ENCODE measurements at regions not wholly inside any gene's neighbourhood (a gene's known extent, or its start where the extent isn't known, plus 50 kb on each side); places are given as distances from the start of the nearest gene placed in this dataset.
"Not testable (repeated sequence)": the region's sequence is repeated elsewhere in the genome, so short reads cannot be mapped to it uniquely, and the experiment has no call there.

- H3K56ac ChIP-seq (ENCODE audit: insufficient read length, low read depth, low read length); H3K4me1 Mint-ChIP-seq; H4K91ac ChIP-seq (ENCODE audit: insufficient read length, low read depth, low read length); H3K27me3 Mint-ChIP-seq (ENCODE audit: low read depth); H3K4me1 ChIP-seq (ENCODE audit: insufficient read depth, low read length); H2BK5ac ChIP-seq (ENCODE audit: insufficient read length, low read length); H3K4ac ChIP-seq (ENCODE audit: low read depth, low read length); H3K9ac ChIP-seq (ENCODE audit: extremely low read depth, insufficient read length, low read length); H3T11ph ChIP-seq (ENCODE audit: low read length); H2BK20ac ChIP-seq (ENCODE audit: low read depth, low read length, poor library complexity, severe bottlenecking); H3K27ac ChIP-seq (ENCODE audit: insufficient read length, low read depth, low read length); H3K23ac ChIP-seq (ENCODE audit: insufficient read length, low read depth, low read length); H3K79me2 ChIP-seq (ENCODE audit: insufficient read depth, low read length); H3K36me3 Mint-ChIP-seq (ENCODE audit: insufficient read depth in 1 of 3, low read depth in 3 of 3); H3K27ac Mint-ChIP-seq; H3K23me2 ChIP-seq (ENCODE audit: insufficient read length, low read depth, low read length, poor library complexity, severe bottlenecking); H4K5ac ChIP-seq (ENCODE audit: insufficient read length, low read depth, low read length); H3K79me1 ChIP-seq (ENCODE audit: insufficient read depth, low read depth, low read length, poor library complexity, severe bottlenecking); H4K20me1 ChIP-seq (ENCODE audit: control insufficient read depth, insufficient read depth, insufficient read length); DNase-seq; H2BK120ac ChIP-seq (ENCODE audit: low read depth, low read length, poor library complexity, severe bottlenecking); H3K27me3 ChIP-seq (ENCODE audit: insufficient read depth, low read length); H3K14ac ChIP-seq (ENCODE audit: insufficient read depth, low read length); H3K4me3 Mint-ChIP-seq; H4K8ac ChIP-seq (replicated peaks; ENCODE audit: insufficient read length, low read depth, low read length); H3K18ac ChIP-seq (ENCODE audit: insufficient read length, low read depth, low read length); H2BK15ac ChIP-seq (ENCODE audit: low read depth, low read length); H2AK5ac ChIP-seq (ENCODE audit: insufficient read length, low read length); H2AFZ ChIP-seq (ENCODE audit: low read length); H2BK12ac ChIP-seq (ENCODE audit: insufficient read length, low read depth, low read length); H3K9me3 ChIP-seq (ENCODE audit: control insufficient read depth, low read depth, low read length); H3K4me2 ChIP-seq (ENCODE audit: insufficient read depth, insufficient read length, low read length): not testable (repeated sequence)
- peaks cover 6 to 10% of the 10 kb centered on the region in 2 experiments for H3K9me3 Mint-ChIP-seq
- no CpG with 5 or more reads among the region's 80 CpGs for WGBS (ENCODE audit: extremely low coverage, insufficient read length, low lambda C conversion rate)
Observed at GRCh38 chr22:10699301-10700097, 4828.5 kb upstream of the OR11H1 start.

GRCh38 chr22:10708175-10708574 is 4819.8 kb upstream of the OR11H1 start:
- H3K4me2 ChIP-seq (ENCODE audit: insufficient read depth, insufficient read length, low read length); H3K4ac ChIP-seq (ENCODE audit: low read depth, low read length); H2BK20ac ChIP-seq (ENCODE audit: low read depth, low read length, poor library complexity, severe bottlenecking); H3K18ac ChIP-seq (ENCODE audit: insufficient read length, low read depth, low read length); H2BK120ac ChIP-seq (ENCODE audit: low read depth, low read length, poor library complexity, severe bottlenecking); H4K5ac ChIP-seq (ENCODE audit: insufficient read length, low read depth, low read length); H2AFZ ChIP-seq (ENCODE audit: low read length); H4K20me1 ChIP-seq (ENCODE audit: control insufficient read depth, insufficient read depth, insufficient read length); H3K4me3 Mint-ChIP-seq; H3K23ac ChIP-seq (ENCODE audit: insufficient read length, low read depth, low read length); H3K4me1 Mint-ChIP-seq; H3K27ac Mint-ChIP-seq; H4K91ac ChIP-seq (ENCODE audit: insufficient read length, low read depth, low read length); H2AK5ac ChIP-seq (ENCODE audit: insufficient read length, low read length); H3K9ac ChIP-seq (ENCODE audit: extremely low read depth, insufficient read length, low read length); H3K4me1 ChIP-seq (ENCODE audit: insufficient read depth, low read length); H3K14ac ChIP-seq (ENCODE audit: insufficient read depth, low read length); H3K27me3 ChIP-seq (ENCODE audit: insufficient read depth, low read length); DNase-seq; H2BK5ac ChIP-seq (ENCODE audit: insufficient read length, low read length); H3K27me3 Mint-ChIP-seq (ENCODE audit: low read depth); H3K27ac ChIP-seq (ENCODE audit: insufficient read length, low read depth, low read length); H2BK15ac ChIP-seq (ENCODE audit: low read depth, low read length); H2BK12ac ChIP-seq (ENCODE audit: insufficient read length, low read depth, low read length); H3T11ph ChIP-seq (ENCODE audit: low read length); H3K79me1 ChIP-seq (ENCODE audit: insufficient read depth, low read depth, low read length, poor library complexity, severe bottlenecking); H3K79me2 ChIP-seq (ENCODE audit: insufficient read depth, low read length); H4K8ac ChIP-seq (replicated peaks; ENCODE audit: insufficient read length, low read depth, low read length); H3K56ac ChIP-seq (ENCODE audit: insufficient read length, low read depth, low read length); H3K23me2 ChIP-seq (ENCODE audit: insufficient read length, low read depth, low read length, poor library complexity, severe bottlenecking): not testable (repeated sequence)
- WGBS (ENCODE audit: extremely low coverage, insufficient read length, low lambda C conversion rate), result no CpG with 5 or more reads among the region's 3 CpGs
- peaks cover 27% of the 10 kb centered on the region for H3K9me3 ChIP-seq (ENCODE audit: control insufficient read depth, low read depth, low read length)
- Mint-ChIP-seq H3K9me3 (peaks cover 30 to 32% of the 10 kb centered on the region in 2 experiments), H3K36me3 (ENCODE audit: insufficient read depth in 1 of 3, low read depth in 3 of 3) (peaks cover 5 to 13% (median 6%) of the 10 kb centered on the region in 3 experiments; a peak in 5 of 7 replicates)
